Left ventricle myocardium inferior (tissue), 1 donor: ENCODE measurements at regions not wholly inside any gene's neighbourhood (a gene's known extent, or its start where the extent isn't known, plus 50 kb on each side); places are given as distances from the start of the nearest gene placed in this dataset.

Source experiments
- DNase-seq: peaks from one replicate; pipeline ENCODE4 v3.0.0-alpha.2; 2020
- H3K27ac ChIP-seq: fragments of 200-600 bp; replicated peaks from 2 replicates; pipeline ENCODE4 v1.8.0; 2021
- H3K27me3 ChIP-seq: fragments of 200-600 bp; 2 replicates; pipeline ENCODE4 v1.8.0; 2021; ENCODE audit warnings: low read depth
- H3K36me3 ChIP-seq: fragments of 200-600 bp; 2 replicates; pipeline ENCODE4 v1.8.0; 2021
- H3K4me1 ChIP-seq: fragments of 200-600 bp; 2 replicates; pipeline ENCODE4 v1.8.0; 2021
- H3K4me3 ChIP-seq: fragments of 200-600 bp; 2 replicates; pipeline ENCODE4 v1.8.0; 2021; ENCODE audit warnings: mild to moderate bottlenecking, moderate library complexity
- H3K9me3 ChIP-seq: fragments of 200-600 bp; replicated peaks from 2 replicates; pipeline ENCODE4 v1.8.0; 2021
- CTCF ChIP-seq: fragments of 200-600 bp; IDR thresholded peaks from 2 replicates; pipeline ENCODE4 v1.8.0; 2021; ENCODE audit warnings: antibody characterized with exemption, mild to moderate bottlenecking, borderline replicate concordance
- intact Hi-C: fragments of 100-400 bp; cut with micrococcal nuclease; formaldehyde crosslinking; loops from one replicate; pipeline ENCODE4 v1.11.0; 2022
- donor health status: DM: no; HTN: yes; CAD: no; lungs with severe emphysema.

- DNase-seq = no peak
- TF ChIP-seq CTCF = no peak
- no peak overlapping the region for H3K27ac ChIP-seq
- no peaks in the 10 kb centered on the region for H3K27me3 ChIP-seq
- no peaks in the 10 kb centered on the region for H3K9me3 ChIP-seq
- no peak overlapping the region for H3K4me3 ChIP-seq
- no peaks in the 10 kb centered on the region for H3K36me3 ChIP-seq
- intact Hi-C loops = no loop called here
- no peaks in the 10 kb centered on the region for H3K4me1 ChIP-seq
Observed at GRCh38 chr2:67201521-67201920, 195.6 kb upstream of the ETAA1 start.

- intact Hi-C loops = no loop called here
- H3K4me1 ChIP-seq = no peaks in the 10 kb centered on the region
- H3K36me3 ChIP-seq = no peaks in the 10 kb centered on the region
- H3K4me3 ChIP-seq = no peak overlapping the region
- H3K27ac ChIP-seq = no peak overlapping the region
- no peak for DNase-seq
- H3K9me3 ChIP-seq = no peaks in the 10 kb centered on the region
- H3K27me3 ChIP-seq = no peaks in the 10 kb centered on the region
- no peak for TF ChIP-seq CTCF
Observed at GRCh38 chr2:67204349-67204748, 192.8 kb upstream of the ETAA1 start.

- Histone ChIP-seq H3K9me3 (no peaks in the 10 kb centered on the region), H3K36me3 (no peaks in the 10 kb centered on the region), H3K4me3 (no peak overlapping the region), H3K27me3 (peaks cover 13% of the 10 kb centered on the region), H3K27ac (no peak overlapping the region), H3K4me1 (no peaks in the 10 kb centered on the region)
- no peak for DNase-seq
- no peak for TF ChIP-seq CTCF
- intact Hi-C loops = no loop called here
Observed at GRCh38 chr2:67208887-67209500, 188.1 kb upstream of the ETAA1 start.

- intact Hi-C loops = no loop called here
- Histone ChIP-seq H3K27ac (no peak overlapping the region), H3K4me3 (no peak overlapping the region), H3K27me3 (peaks cover 13% of the 10 kb centered on the region), H3K4me1 (no peaks in the 10 kb centered on the region), H3K9me3 (no peaks in the 10 kb centered on the region), H3K36me3 (no peaks in the 10 kb centered on the region)
- no peak for DNase-seq
- no peak for TF ChIP-seq CTCF
Observed at GRCh38 chr2:67210430-67210829, 186.7 kb upstream of the ETAA1 start.

- intact Hi-C loops = no loop called here
- no peak for TF ChIP-seq CTCF
- DNase-seq = no peak
- Histone ChIP-seq H3K4me3 (no peak overlapping the region), H3K27me3 (peaks cover 13% of the 10 kb centered on the region), H3K4me1 (no peaks in the 10 kb centered on the region), H3K9me3 (peaks cover 3% of the 10 kb centered on the region), H3K36me3 (no peaks in the 10 kb centered on the region), H3K27ac (no peak overlapping the region)
Observed at GRCh38 chr2:67212203-67212602, 184.9 kb upstream of the ETAA1 start.
